NCI-H128 (cell line): ENCODE measurements at regions not wholly inside any gene's neighbourhood (a gene's known extent, or its start where the extent isn't known, plus 50 kb on each side); places are given as distances from the start of the nearest gene placed in this dataset.

Source experiments
- DNase-seq: peaks from one replicate; lab custom pipeline; 2025; ENCODE audit not compliant: unreplicated experiment; lab: John Stamatoyannopoulos, UW

- DNase-seq: no peak
Measured at GRCh38 chr9:90012949-90013348, 408.1 kb downstream of the GADD45G start.

GRCh38 chr9:90013778-90014177 is 409.0 kb downstream of the GADD45G start:
- DNase-seq: no peak

- no peak for DNase-seq
Measured at GRCh38 chr9:90014421-90014820, 409.6 kb downstream of the GADD45G start.

- DNase-seq: no peak
Measured at GRCh38 chr9:90016272-90016671, 411.5 kb downstream of the GADD45G start.

- no peak for DNase-seq
Measured at GRCh38 chr9:90017679-90018078, 412.9 kb downstream of the GADD45G start.

GRCh38 chr9:90018688-90019087 is 413.9 kb downstream of the GADD45G start:
- DNase-seq: no peak

- DNase-seq: no peak
Measured at GRCh38 chr9:90019626-90020025, 414.8 kb downstream of the GADD45G start.

GRCh38 chr9:90020276-90020871 is 415.6 kb downstream of the GADD45G start:
- no peak for DNase-seq

GRCh38 chr9:90021216-90021906 is 416.5 kb downstream of the GADD45G start:
- no peak for DNase-seq

- DNase-seq: no peak
Measured at GRCh38 chr9:90022474-90022873, 417.7 kb downstream of the GADD45G start.

GRCh38 chr9:90023861-90024260 is 419.0 kb downstream of the GADD45G start:
- no peak for DNase-seq

GRCh38 chr9:90024409-90024808 is 419.6 kb downstream of the GADD45G start:
- DNase-seq: no peak

- no peak for DNase-seq
Measured at GRCh38 chr9:90024823-90025222, 420.0 kb downstream of the GADD45G start.

- no peak for DNase-seq
Measured at GRCh38 chr9:90025816-90026215, 421.0 kb downstream of the GADD45G start.

GRCh38 chr9:90027296-90027790 is 422.5 kb downstream of the GADD45G start:
- DNase-seq: no peak

- DNase-seq: no peak
Measured at GRCh38 chr9:90029386-90029785, 424.6 kb downstream of the GADD45G start.

- DNase-seq: no peak
Measured at GRCh38 chr9:90029996-90030395, 425.2 kb downstream of the GADD45G start.

- DNase-seq: no peak
Measured at GRCh38 chr9:90032296-90033027, 427.6 kb downstream of the GADD45G start.

GRCh38 chr9:90033028-90033650 is 428.3 kb downstream of the GADD45G start:
- no peak for DNase-seq

GRCh38 chr9:90034071-90034470 is 429.3 kb downstream of the GADD45G start:
- no peak for DNase-seq

GRCh38 chr9:90035471-90035870 is 430.7 kb downstream of the GADD45G start:
- no peak for DNase-seq
